HTR-8/SVneo (cell line): ENCODE measurements at regions not wholly inside any gene's neighbourhood (a gene's known extent, or its start where the extent isn't known, plus 50 kb on each side); places are given as distances from the start of the nearest gene placed in this dataset.
"Not testable (repeated sequence)": the region's sequence is repeated elsewhere in the genome, so short reads cannot be mapped to it uniquely, and the experiment has no call there.

ENCODE experiments used
- DNase-seq: peaks from one replicate; pipeline ENCODE4 v3.0.0; 2011; ENCODE audit warnings: low spot score, mixed read lengths; ENCODE audit not compliant: insufficient read length
- FAIRE-seq: peaks from 2 replicates; lab custom pipeline; 2011; peaks lifted over from hg19 to GRCh38; lab: Jason Lieb, UNC

- not testable (repeated sequence) for DNase-seq, FAIRE-seq
Observed at GRCh38 chr5:67798470-67798869, 417.1 kb upstream of the PIK3R1 start.

- FAIRE-seq (no peak), DNase-seq (no peak)
Observed at GRCh38 chr5:67795781-67796477, 419.6 kb upstream of the PIK3R1 start.

- FAIRE-seq = no peak
- DNase-seq = no peak
Observed at GRCh38 chr5:67793966-67794365, 421.6 kb upstream of the PIK3R1 start.

GRCh38 chr5:67793418-67793817 lies 422.1 kb upstream of the PIK3R1 start:
- FAIRE-seq = no peak

GRCh38 chr5:67792891-67793290 lies 422.7 kb upstream of the PIK3R1 start:
- FAIRE-seq (no peak), DNase-seq (no peak)

More at GRCh38 chr5:67793418-67793817, 422.1 kb upstream of the PIK3R1 start:
- no peak for DNase-seq

- DNase-seq (no peak), FAIRE-seq (no peak)
Observed at GRCh38 chr5:67790390-67790789, 425.2 kb upstream of the PIK3R1 start.

- FAIRE-seq, DNase-seq: not testable (repeated sequence)
Observed at GRCh38 chr5:67779893-67780623, 435.5 kb upstream of the PIK3R1 start.

- DNase-seq = no peak
- FAIRE-seq = no peak
Observed at GRCh38 chr5:67774786-67775185, 440.8 kb upstream of the PIK3R1 start.

GRCh38 chr5:67774267-67774552 lies 441.3 kb upstream of the PIK3R1 start:
- FAIRE-seq = no peak
- DNase-seq = no peak

GRCh38 chr5:67773411-67774266 lies 441.9 kb upstream of the PIK3R1 start:
- DNase-seq (no peak), FAIRE-seq (no peak)

GRCh38 chr5:67771791-67772190 lies 443.8 kb upstream of the PIK3R1 start:
- DNase-seq = no peak
- FAIRE-seq = no peak

- FAIRE-seq (no peak), DNase-seq (no peak)
Observed at GRCh38 chr5:67771221-67771620, 444.3 kb upstream of the PIK3R1 start.

- DNase-seq (no peak), FAIRE-seq (no peak)
Observed at GRCh38 chr5:67770431-67771025, 445.0 kb upstream of the PIK3R1 start.

GRCh38 chr5:67765697-67766096 lies 449.9 kb upstream of the PIK3R1 start:
- FAIRE-seq = no peak
- no peak for DNase-seq

- DNase-seq, FAIRE-seq: not testable (repeated sequence)
Observed at GRCh38 chr5:67757771-67758170, 457.8 kb upstream of the PIK3R1 start.

- DNase-seq = no peak
- FAIRE-seq = no peak
Observed at GRCh38 chr5:67752357-67752708, 463.2 kb upstream of the PIK3R1 start.

- no peak for DNase-seq
- no peak for FAIRE-seq
Observed at GRCh38 chr5:67748165-67748690, 467.3 kb upstream of the PIK3R1 start.

- no peak for DNase-seq
- FAIRE-seq = no peak
Observed at GRCh38 chr5:67747096-67747495, 468.5 kb upstream of the PIK3R1 start.

- DNase-seq, FAIRE-seq: not testable (repeated sequence)
Observed at GRCh38 chr5:67746608-67747007, 468.9 kb upstream of the PIK3R1 start.

- no peak for DNase-seq
- no peak for FAIRE-seq
Observed at GRCh38 chr5:67746103-67746502, 469.5 kb upstream of the PIK3R1 start.
